Erythroblast (primary cell): ENCODE measurements at regions not wholly inside any gene's neighbourhood (a gene's known extent, or its start where the extent isn't known, plus 50 kb on each side); places are given as distances from the start of the nearest gene placed in this dataset.

Experiments used
- GATA1 ChIP-seq: IDR thresholded peaks from 2 replicates; pipeline ENCODE4 v1.6.1; 2011; ENCODE audit warnings: low read depth, mild to moderate bottlenecking, control low read depth, low read length, moderate library complexity
- POLR2A ChIP-seq: IDR thresholded peaks from 2 replicates; pipeline ENCODE4 v1.6.1; 2011; ENCODE audit warnings: mild to moderate bottlenecking, low read length

- no peak for TF ChIP-seq POLR2A
- TF ChIP-seq GATA1: no peak
Observed at GRCh38 chr3:135844386-135844785, 121.1 kb upstream of the PPP2R3A start.
